OCI-LY1 (cell line): ENCODE measurements at regions not wholly inside any gene's neighbourhood (a gene's known extent, or its start where the extent isn't known, plus 50 kb on each side); places are given as distances from the start of the nearest gene placed in this dataset.

Experiments
- CTCF ChIP-seq: fragments of 200-600 bp; sonication (generic), shearing (Covaris generic); IDR thresholded peaks from 2 replicates; pipeline ENCODE4 v1.5.1; 2017; ENCODE audit warnings: mild to moderate bottlenecking, antibody characterized with exemption, low read length, moderate library complexity, mixed read lengths
- EZH2 ChIP-seq: fragments of 200-600 bp; sonication (generic), shearing (Covaris generic); IDR thresholded peaks from 2 replicates; pipeline ENCODE4 v1.8.0; 2017; ENCODE audit warnings: borderline replicate concordance, mixed run types, mild to moderate bottlenecking, antibody characterized with exemption, low read length, moderate library complexity, mixed read lengths

- TF ChIP-seq CTCF (no peak), EZH2 (no peak)
Observed at GRCh38 chr5:136891175-136891972, 526.0 kb upstream of the TRPC7 start.
